IgD-negative memory B cell (primary cell): ENCODE measurements at regions not wholly inside any gene's neighbourhood (a gene's known extent, or its start where the extent isn't known, plus 50 kb on each side); places are given as distances from the start of the nearest gene placed in this dataset.

Source experiments
- H3K27ac Mint-ChIP-seq, 3 donors: one replicate each; pipeline ENCODE4 v1.8.0; 2020 to 2022; ENCODE audit warnings: mild to moderate bottlenecking in 3 of 3, mixed read lengths in 3 of 3, moderate library complexity in 1 of 3
- H3K27me3 Mint-ChIP-seq: one replicate; pipeline ENCODE4 v1.8.0; 2021; ENCODE audit warnings: mixed read lengths
- H3K36me3 Mint-ChIP-seq: one replicate; pipeline ENCODE4 v1.8.0; 2020; ENCODE audit warnings: mild to moderate bottlenecking, mixed read lengths
- H3K4me1 Mint-ChIP-seq, 3 donors: one replicate each; pipeline ENCODE4 v1.8.0; 2020 to 2022; ENCODE audit warnings: mixed read lengths in 3 of 3, mild to moderate bottlenecking in 1 of 3
- H3K4me3 Mint-ChIP-seq, 4 donors: one replicate each; pipeline ENCODE4 v1.8.0; 2020 to 2022; ENCODE audit warnings: mild to moderate bottlenecking in 4 of 4, mixed read lengths in 4 of 4, moderate library complexity in 3 of 4
- H3K9me3 Mint-ChIP-seq, 3 donors: one replicate each; pipeline ENCODE4 v1.8.0; 2020 to 2021; ENCODE audit warnings: mixed read lengths in 3 of 3, mild to moderate bottlenecking in 1 of 3

GRCh38 chr1:37306461-37306860 lies 167.9 kb upstream of the ZC3H12A start:
- Mint-ChIP-seq H3K9me3 (peaks cover 0 to 2% (median 0%) of the 10 kb centered on the region in 3 donors), H3K27me3 (peaks cover 7% of the 10 kb centered on the region), H3K4me3 (no peak overlapping the region), H3K4me1 (peaks cover 0 to 3% (median 3%) of the 10 kb centered on the region in 3 donors), H3K27ac (no peak overlapping the region), H3K36me3 (no peaks in the 10 kb centered on the region)

GRCh38 chr1:37306871-37307270 lies 167.5 kb upstream of the ZC3H12A start:
- Mint-ChIP-seq H3K27ac (peak overlapping the region in 1 of 3 donors; percentile 63), H3K36me3 (no peaks in the 10 kb centered on the region), H3K4me3 (no peak overlapping the region), H3K4me1 (peaks cover 0 to 3% (median 3%) of the 10 kb centered on the region in 3 donors), H3K9me3 (peaks cover 0 to 2% (median 0%) of the 10 kb centered on the region in 3 donors), H3K27me3 (peaks cover 7% of the 10 kb centered on the region)

DNA sequence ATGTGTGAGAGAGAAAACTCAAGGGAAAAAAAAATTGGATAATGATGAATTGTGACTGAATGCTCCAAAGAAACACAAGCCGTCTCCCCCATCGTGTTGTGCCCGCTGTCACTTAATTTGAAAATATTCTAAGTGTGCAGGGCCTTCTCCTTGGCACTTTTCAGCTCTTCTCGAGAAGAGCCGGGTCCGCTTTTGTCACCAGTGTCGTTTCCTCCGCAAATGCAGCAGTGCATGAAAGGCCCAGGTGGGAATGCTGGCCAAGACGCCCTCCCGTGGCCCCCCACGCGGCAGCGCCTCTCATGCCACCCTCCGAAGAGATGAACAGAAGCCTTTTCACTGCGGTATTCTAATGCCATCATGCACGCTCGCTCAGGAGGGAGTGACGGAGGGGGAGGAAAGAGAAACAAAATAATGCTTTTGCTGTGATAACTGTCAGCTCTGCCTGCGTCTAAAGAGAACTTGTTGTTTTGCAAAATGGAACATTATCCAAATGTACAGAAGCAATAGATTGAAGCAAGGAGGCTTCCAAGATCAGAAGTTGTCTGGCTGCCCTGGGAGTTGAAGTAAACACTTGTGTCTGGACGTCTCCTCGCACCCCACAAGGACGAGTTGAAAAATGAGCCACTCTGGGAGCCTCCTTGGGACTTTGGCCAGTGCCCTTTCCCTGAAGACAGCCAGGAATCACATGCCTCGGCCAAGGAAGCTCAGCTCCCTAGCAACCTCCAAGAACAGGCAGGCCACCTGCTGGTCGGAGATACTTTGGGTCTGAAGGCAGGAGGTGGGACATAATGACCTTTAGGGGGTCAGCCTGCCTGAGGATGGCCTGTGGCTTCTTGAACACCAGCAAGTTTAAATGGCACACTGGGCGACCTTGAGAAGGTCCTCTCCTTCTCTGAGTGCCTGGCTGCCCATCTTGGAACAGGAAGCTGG lies 166.1 kb upstream of the ZC3H12A start:
- peaks cover 0 to 2% (median 0%) of the 10 kb centered on the region in 3 donors for H3K9me3 Mint-ChIP-seq

DNA sequence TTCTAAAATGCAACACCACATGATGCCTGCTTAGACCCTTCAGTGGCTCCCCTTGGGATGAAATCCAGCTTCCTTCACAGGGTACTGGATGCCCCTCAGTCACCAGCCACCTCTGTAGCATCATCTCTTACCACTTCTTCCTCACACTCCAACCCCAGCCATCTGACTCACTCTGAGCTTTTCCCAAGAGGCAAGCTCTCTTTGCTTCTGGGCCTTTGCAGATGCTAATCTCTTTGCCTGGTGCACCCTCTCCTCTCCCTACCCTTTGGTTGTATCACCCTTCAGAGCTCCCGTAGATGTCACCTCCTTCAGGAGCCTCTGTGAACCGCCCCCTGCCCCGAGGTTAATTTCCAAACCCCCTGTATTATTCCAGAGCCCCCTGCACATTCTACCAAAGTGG lies 164.8 kb upstream of the ZC3H12A start:
- peaks cover 0 to 4% (median 0%) of the 10 kb centered on the region in 3 donors for H3K9me3 Mint-ChIP-seq
- H3K36me3 Mint-ChIP-seq, result no peaks in the 10 kb centered on the region
- H3K4me1 Mint-ChIP-seq, result peaks cover 0 to 3% (median 0%) of the 10 kb centered on the region in 3 donors
- no peak overlapping the region for H3K27ac Mint-ChIP-seq
- no peak overlapping the region for H3K4me3 Mint-ChIP-seq
- H3K27me3 Mint-ChIP-seq, result peaks cover 16% of the 10 kb centered on the region

More for the DNA sequence above, 166.1 kb upstream of the ZC3H12A start:
- Mint-ChIP-seq H3K4me1 (peaks cover 0 to 3% (median 3%) of the 10 kb centered on the region in 3 donors), H3K36me3 (no peaks in the 10 kb centered on the region), H3K27me3 (peaks cover 11% of the 10 kb centered on the region), H3K27ac (peak overlapping the region in 1 of 3 donors; percentile 48), H3K4me3 (no peak overlapping the region)

DNA sequence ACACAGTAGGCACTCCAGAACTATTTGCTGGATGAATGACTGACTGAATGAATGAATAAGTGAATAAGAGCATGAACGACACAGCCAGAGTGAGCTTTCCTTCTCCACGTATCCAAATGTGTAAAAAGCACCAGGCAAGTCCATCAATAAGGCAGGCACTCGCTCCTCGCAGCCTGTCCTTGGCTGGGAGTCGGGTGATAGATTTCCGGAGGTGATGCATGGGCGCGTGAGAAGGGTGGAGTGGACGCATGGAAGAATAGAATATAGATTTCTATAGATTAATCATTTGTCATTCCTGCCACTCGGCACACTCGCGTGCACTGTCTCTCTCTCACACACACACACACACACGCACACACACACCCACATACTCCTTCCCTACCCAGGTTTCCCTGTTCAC lies 164.3 kb upstream of the ZC3H12A start:
- Mint-ChIP-seq H3K4me3 (no peak overlapping the region), H3K36me3 (no peaks in the 10 kb centered on the region)

GRCh38 chr1:37315371-37315846 lies 159.0 kb upstream of the ZC3H12A start:
- no peaks in the 10 kb centered on the region for H3K36me3 Mint-ChIP-seq
- peaks cover 0 to 5% (median 0%) of the 10 kb centered on the region in 3 donors for H3K9me3 Mint-ChIP-seq
- H3K4me1 Mint-ChIP-seq, result peaks cover 0 to 15% (median 3%) of the 10 kb centered on the region in 3 donors
- no peak overlapping the region for H3K4me3 Mint-ChIP-seq
- peak overlapping the region in 1 of 3 donors; percentile 46 for H3K27ac Mint-ChIP-seq
- H3K27me3 Mint-ChIP-seq, result peaks cover 48% of the 10 kb centered on the region

More for the DNA sequence above, 164.3 kb upstream of the ZC3H12A start:
- H3K27ac Mint-ChIP-seq, result no peak overlapping the region
- H3K4me1 Mint-ChIP-seq, result peaks cover 0 to 3% (median 0%) of the 10 kb centered on the region in 3 donors
- H3K9me3 Mint-ChIP-seq, result peaks cover 0 to 4% (median 0%) of the 10 kb centered on the region in 3 donors
- peaks cover 16% of the 10 kb centered on the region for H3K27me3 Mint-ChIP-seq

DNA sequence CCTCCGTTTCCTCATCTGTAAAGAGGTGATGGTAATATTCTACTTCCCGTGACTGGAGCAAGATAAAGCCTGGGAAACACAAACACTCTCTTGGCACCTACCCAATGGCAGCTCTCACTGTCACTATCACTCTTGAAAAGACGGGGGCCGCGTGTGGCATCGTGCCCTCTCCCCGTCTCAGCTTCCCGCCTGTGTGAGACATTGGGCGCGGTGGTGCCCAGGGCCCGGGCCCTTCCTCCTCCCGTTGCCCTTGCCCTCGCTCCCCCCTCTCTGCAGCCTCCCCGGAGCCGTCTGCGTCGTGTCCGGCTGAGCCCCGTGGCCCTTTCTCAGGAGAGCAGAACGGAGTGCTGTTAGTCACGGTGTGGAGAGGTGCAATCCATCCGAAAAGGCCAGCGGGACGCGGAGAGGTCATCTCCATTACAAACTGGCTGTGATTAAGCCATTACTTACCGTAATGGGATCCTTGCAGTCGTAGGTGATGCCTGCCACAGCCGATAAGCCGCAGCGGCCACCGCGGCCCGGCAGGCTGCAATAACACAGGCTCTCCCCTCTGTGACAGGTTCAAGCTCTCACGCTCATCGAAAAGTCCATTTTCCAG lies 156.4 kb upstream of the ZC3H12A start:
- Mint-ChIP-seq H3K36me3 (no peaks in the 10 kb centered on the region), H3K27ac (peak overlapping the region in 2 of 3 donors; percentile 35 to 39), H3K27me3 (peaks cover 43% of the 10 kb centered on the region), H3K4me1 (peaks cover 0 to 20% (median 5%) of the 10 kb centered on the region in 3 donors), H3K9me3 (peaks cover 0 to 5% (median 0%) of the 10 kb centered on the region in 3 donors), H3K4me3 (peak overlapping the region in 2 of 4 donors; percentile 45 to 87)

DNA sequence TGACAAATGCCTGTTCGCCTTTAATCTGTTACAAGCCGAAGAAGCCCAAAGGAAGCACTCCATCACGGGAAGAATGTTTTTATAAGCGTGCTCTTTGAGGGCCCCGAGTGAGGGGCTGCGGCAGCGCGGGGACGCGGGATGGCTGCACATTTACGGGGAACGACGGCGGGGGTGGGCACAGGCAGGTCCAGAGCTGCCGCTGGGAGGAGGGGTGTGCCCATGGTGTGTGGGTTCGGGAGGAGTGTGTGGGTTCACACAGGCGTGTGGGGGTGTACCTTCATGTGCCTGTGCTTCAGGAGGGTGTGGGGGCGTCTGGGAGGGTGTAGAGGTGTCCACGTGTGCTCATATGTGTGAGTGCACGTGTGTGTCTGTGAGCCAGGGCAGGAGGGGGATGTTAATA lies 155.9 kb upstream of the ZC3H12A start:
- peak overlapping the region in 1 of 3 donors; percentile 39 for H3K27ac Mint-ChIP-seq
- H3K27me3 Mint-ChIP-seq, result peaks cover 40% of the 10 kb centered on the region
- peaks cover under 1 to 20% (median 5%) of the 10 kb centered on the region in 3 donors for H3K4me1 Mint-ChIP-seq
- H3K36me3 Mint-ChIP-seq, result no peaks in the 10 kb centered on the region
- peak overlapping the region in 1 of 4 donors; percentile 87 for H3K4me3 Mint-ChIP-seq
- peaks cover 0 to 5% (median 0%) of the 10 kb centered on the region in 3 donors for H3K9me3 Mint-ChIP-seq

- Mint-ChIP-seq H3K27me3 (peaks cover 39% of the 10 kb centered on the region), H3K27ac (no peak overlapping the region), H3K4me3 (peak overlapping the region in 1 of 4 donors; percentile 10), H3K9me3 (peaks cover 0 to 3% (median 2%) of the 10 kb centered on the region in 3 donors), H3K36me3 (no peaks in the 10 kb centered on the region), H3K4me1 (peaks cover 4 to 20% (median 7%) of the 10 kb centered on the region in 3 donors)
These were observed 155.1 kb upstream of the ZC3H12A start for GRCh38 chr1:37319284-37319683.

DNA sequence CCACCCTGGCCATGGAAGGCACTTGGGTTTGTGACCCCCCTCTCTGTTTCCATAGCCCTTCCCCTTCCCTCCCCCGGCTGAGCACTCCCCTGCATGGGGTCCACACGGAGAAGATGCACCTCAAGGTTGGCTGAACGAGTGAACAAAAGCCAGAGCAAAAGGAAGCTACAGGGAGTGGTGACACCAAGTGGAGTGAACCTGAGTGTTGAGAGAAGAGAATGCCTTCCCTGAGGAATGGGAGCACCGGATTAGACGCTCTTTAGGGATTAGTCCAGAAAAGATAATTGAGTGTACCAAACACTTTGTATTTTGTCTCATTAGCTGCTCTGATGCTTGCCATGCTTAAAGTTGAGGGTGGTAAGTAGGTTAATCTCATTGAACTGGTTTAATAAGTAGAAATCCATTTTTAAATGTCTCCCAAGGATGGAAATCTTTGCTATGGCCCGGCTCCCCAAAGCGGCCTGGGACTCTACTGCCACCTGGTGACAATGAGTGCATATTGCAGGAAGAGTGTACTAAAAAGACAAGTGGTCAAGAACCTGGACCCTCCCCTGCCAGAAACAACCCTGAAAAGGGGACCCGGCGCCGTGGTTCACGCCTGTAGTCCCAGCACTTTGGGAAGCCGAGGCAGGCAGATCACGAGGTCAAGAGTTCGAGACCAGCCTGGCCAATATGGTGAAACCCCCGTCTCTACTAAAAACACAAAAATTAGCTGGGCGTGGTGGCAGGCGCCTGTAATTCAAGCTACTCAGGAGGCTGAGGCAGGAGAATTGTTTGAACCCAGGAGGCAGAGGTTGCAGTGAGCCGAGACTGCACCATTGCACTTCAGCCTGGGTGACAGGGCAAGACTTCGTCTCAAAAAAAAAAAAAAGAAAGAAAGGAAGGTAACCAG lies 150.6 kb upstream of the ZC3H12A start:
- Mint-ChIP-seq H3K27me3 (peaks cover 18% of the 10 kb centered on the region), H3K36me3 (no peaks in the 10 kb centered on the region), H3K4me1 (peaks cover 4 to 14% (median 7%) of the 10 kb centered on the region in 3 donors), H3K4me3 (no peak overlapping the region), H3K9me3 (peaks cover 0 to 3% (median 2%) of the 10 kb centered on the region in 3 donors), H3K27ac (no peak overlapping the region)

GRCh38 chr1:37325010-37325409 lies 149.4 kb upstream of the ZC3H12A start:
- Mint-ChIP-seq H3K4me3 (no peak overlapping the region), H3K27ac (no peak overlapping the region), H3K36me3 (no peaks in the 10 kb centered on the region), H3K9me3 (peaks cover 0 to 2% (median 0%) of the 10 kb centered on the region in 3 donors), H3K27me3 (peaks cover 15% of the 10 kb centered on the region), H3K4me1 (peaks cover 4 to 9% (median 7%) of the 10 kb centered on the region in 3 donors)

GRCh38 chr1:37325509-37326437 lies 148.6 kb upstream of the ZC3H12A start:
- H3K4me3 Mint-ChIP-seq, result no peak overlapping the region
- no peaks in the 10 kb centered on the region for H3K36me3 Mint-ChIP-seq
- peaks cover 12% of the 10 kb centered on the region for H3K27me3 Mint-ChIP-seq
- peaks cover 0 to 2% (median 0%) of the 10 kb centered on the region in 3 donors for H3K9me3 Mint-ChIP-seq
- H3K4me1 Mint-ChIP-seq, result peaks cover under 1 to 4% (median 2%) of the 10 kb centered on the region in 3 donors
- peak overlapping the region in 1 of 3 donors; percentile 17 for H3K27ac Mint-ChIP-seq

GRCh38 chr1:37332126-37332525 lies 142.3 kb upstream of the ZC3H12A start:
- Mint-ChIP-seq H3K27me3 (peaks cover 14% of the 10 kb centered on the region), H3K9me3 (peaks cover 1 to 7% (median 4%) of the 10 kb centered on the region in 3 donors), H3K36me3 (no peaks in the 10 kb centered on the region), H3K4me1 (no peaks in the 10 kb centered on the region), H3K27ac (no peak overlapping the region), H3K4me3 (no peak overlapping the region)
